WI38 (cell line): ENCODE measurements at regions not wholly inside any gene's neighbourhood (a gene's known extent, or its start where the extent isn't known, plus 50 kb on each side); places are given as distances from the start of the nearest gene placed in this dataset.
"Not testable (repeated sequence)": the region's sequence is repeated elsewhere in the genome, so short reads cannot be mapped to it uniquely, and the experiment has no call there.

Experiments used
- H3K4me3 ChIP-seq: 2 replicates; pipeline ENCODE4 v1.5.1; 2011; ENCODE audit warnings: low read depth, mild to moderate bottlenecking, control low read depth, low read length
- TF ChIP-seq, protein P1 (sequence below): IDR thresholded peaks from 2 replicates; pipeline ENCODE4 v1.5.1; 2012; ENCODE audit warnings: low read depth, mild to moderate bottlenecking, control low read depth, low read length

- TF ChIP-seq, protein P1, sequence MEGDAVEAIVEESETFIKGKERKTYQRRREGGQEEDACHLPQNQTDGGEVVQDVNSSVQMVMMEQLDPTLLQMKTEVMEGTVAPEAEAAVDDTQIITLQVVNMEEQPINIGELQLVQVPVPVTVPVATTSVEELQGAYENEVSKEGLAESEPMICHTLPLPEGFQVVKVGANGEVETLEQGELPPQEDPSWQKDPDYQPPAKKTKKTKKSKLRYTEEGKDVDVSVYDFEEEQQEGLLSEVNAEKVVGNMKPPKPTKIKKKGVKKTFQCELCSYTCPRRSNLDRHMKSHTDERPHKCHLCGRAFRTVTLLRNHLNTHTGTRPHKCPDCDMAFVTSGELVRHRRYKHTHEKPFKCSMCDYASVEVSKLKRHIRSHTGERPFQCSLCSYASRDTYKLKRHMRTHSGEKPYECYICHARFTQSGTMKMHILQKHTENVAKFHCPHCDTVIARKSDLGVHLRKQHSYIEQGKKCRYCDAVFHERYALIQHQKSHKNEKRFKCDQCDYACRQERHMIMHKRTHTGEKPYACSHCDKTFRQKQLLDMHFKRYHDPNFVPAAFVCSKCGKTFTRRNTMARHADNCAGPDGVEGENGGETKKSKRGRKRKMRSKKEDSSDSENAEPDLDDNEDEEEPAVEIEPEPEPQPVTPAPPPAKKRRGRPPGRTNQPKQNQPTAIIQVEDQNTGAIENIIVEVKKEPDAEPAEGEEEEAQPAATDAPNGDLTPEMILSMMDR, result no peak
These were observed 429.1 kb upstream of the HTR1E start for GRCh38 chr6:86508230-86508629.

GRCh38 chr6:86502497-86502896 is 434.8 kb upstream of the HTR1E start:
- no peak overlapping the region for H3K4me3 ChIP-seq
- TF ChIP-seq, protein P1, result no peak

More at GRCh38 chr6:86508230-86508629, 429.1 kb upstream of the HTR1E start:
- no peak overlapping the region for H3K4me3 ChIP-seq

GRCh38 chr6:86500035-86500434 is 437.3 kb upstream of the HTR1E start:
- H3K4me3 ChIP-seq, result no peak overlapping the region
- TF ChIP-seq, protein P1, result no peak

GRCh38 chr6:86489042-86489441 is 448.3 kb upstream of the HTR1E start:
- H3K4me3 ChIP-seq, result not testable (repeated sequence)

GRCh38 chr6:86487660-86488221 is 449.6 kb upstream of the HTR1E start:
- TF ChIP-seq, protein P1, result no peak
- H3K4me3 ChIP-seq, result no peak overlapping the region

DNA sequence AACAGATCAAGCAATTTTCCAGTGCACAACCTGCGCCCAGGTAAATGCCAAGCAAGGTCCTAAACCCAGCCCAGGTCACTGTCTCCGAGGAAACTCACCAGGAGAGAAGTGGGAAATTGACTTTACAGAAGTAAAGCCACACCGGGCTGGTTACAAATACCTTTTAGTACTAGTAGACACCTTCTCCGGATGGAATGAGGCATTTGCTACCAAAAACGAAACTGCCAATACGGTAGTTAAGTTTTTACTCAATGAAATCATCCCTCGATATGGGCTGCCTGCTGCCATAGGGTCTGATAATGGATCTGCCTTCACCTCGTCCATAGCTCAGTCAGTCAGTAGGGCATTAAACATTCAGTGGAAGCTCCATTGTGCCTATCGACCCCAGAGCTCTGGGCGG is 459.0 kb upstream of the HTR1E start:
- H3K4me3 ChIP-seq, result not testable (repeated sequence)

GRCh38 chr6:86477500-86478148 is 459.7 kb upstream of the HTR1E start:
- TF ChIP-seq, protein P1, result no peak
- no peak overlapping the region for H3K4me3 ChIP-seq

DNA sequence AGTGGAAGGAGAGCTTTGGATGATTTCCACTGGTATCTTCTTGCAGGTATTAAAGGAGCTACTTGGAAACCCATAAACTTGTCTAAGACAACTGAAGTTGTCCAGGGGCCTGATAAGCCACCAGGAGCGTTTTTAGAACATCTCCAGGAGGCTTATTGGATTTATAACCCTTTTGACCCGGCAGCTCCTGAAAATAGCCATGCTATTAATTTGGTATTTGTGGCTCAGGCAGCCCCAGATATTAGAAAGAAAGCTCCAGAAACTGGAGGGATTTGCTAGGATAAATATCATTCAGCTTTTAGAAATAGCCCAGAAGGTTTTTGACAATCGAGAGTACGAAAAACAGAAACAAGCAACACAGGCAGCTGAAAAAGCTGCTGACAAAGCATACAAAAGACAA is 461.0 kb upstream of the HTR1E start:
- TF ChIP-seq, protein P1, result no peak
- no peak overlapping the region for H3K4me3 ChIP-seq
